ENCODE measurements at regions not wholly inside any gene's neighbourhood (a gene's known extent, or its start where the extent isn't known, plus 50 kb on each side); places are given as distances from the start of the nearest gene placed in this dataset.

- TF ChIP-seq CTCF (conservative IDR thresholded peaks at IDR 0.05; ENCODE audit: low read depth in 2 of 2), result no peak
- TF ChIP-seq POLR2AphosphoS5 (IDR thresholded peaks at IDR 0.05; ENCODE audit: low read depth), result no peak
- no peak for TF ChIP-seq EZH2 (IDR thresholded peaks at IDR 0.05; ENCODE audit: low read depth, unreplicated experiment)
- TF ChIP-seq CREB1 (CRISPR knock-in tag; IDR thresholded peaks at IDR 0.05; ENCODE audit: low read depth), result no peak
Observed at GRCh38 chr4:20421603-20421985, 169.9 kb downstream of the SLIT2 start.

Data from GM23338 (cell line).